Effector memory CD4-positive, alpha-beta T cell (primary cell): ENCODE measurements at regions not wholly inside any gene's neighbourhood (a gene's known extent, or its start where the extent isn't known, plus 50 kb on each side); places are given as distances from the start of the nearest gene placed in this dataset.

Experiments
- DNase-seq, 3 donors: peaks; one replicate each; pipeline ENCODE4 v3.0.0-alpha.2; 2020
- H3K27ac ChIP-seq: 2 replicates; pipeline ENCODE4 v1.7.0; 2013; ENCODE audit warnings: mild to moderate bottlenecking, low read length, moderate library complexity; ENCODE audit not compliant: insufficient read depth, poor library complexity, severe bottlenecking
- H3K27me3 ChIP-seq: replicated peaks from 2 replicates; pipeline ENCODE4 v1.7.0; 2013; ENCODE audit warnings: mild to moderate bottlenecking, low read length; ENCODE audit not compliant: insufficient read depth, control insufficient read depth, poor library complexity, severe bottlenecking
- H3K36me3 ChIP-seq: 2 replicates; pipeline ENCODE4 v1.7.0; 2013; ENCODE audit warnings: mild to moderate bottlenecking, low read length, moderate library complexity; ENCODE audit not compliant: control insufficient read depth, insufficient read depth
- H3K4me1 ChIP-seq: 2 replicates; pipeline ENCODE4 v1.7.0; 2013; ENCODE audit warnings: low read length, mild to moderate bottlenecking; ENCODE audit not compliant: control insufficient read depth, insufficient read depth, poor library complexity, severe bottlenecking
- H3K4me3 ChIP-seq: 2 replicates; pipeline ENCODE4 v1.7.0; 2013; ENCODE audit warnings: low read length, low read depth, mild to moderate bottlenecking; ENCODE audit not compliant: insufficient read depth, poor library complexity, severe bottlenecking
- H3K9me3 ChIP-seq: 2 replicates; pipeline ENCODE4 v1.7.0; 2013; ENCODE audit warnings: mild to moderate bottlenecking, low read length, moderate library complexity; ENCODE audit not compliant: control insufficient read depth

DNA sequence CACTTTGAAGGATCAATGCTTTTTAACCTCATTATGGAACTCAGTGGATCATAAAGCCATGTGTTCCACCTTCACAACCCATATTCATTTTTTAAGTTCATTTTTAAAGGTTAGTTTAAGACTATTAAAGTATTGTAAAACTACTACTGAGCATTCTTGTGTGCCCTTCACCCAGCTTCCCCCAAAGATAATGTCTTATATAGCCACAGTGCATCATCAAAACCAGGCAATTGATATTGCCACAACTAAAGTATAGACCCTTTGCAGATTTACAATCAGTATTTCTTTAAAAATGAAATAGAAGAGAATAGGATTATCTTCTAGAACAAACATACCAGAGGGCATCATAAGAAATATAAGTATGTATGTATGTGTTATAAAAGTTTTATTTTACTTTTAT is 597.1 kb downstream of the CCSER2 start:
- H3K27ac ChIP-seq = no peak overlapping the region
- H3K9me3 ChIP-seq = no peaks in the 10 kb centered on the region
- no peaks in the 10 kb centered on the region for H3K4me1 ChIP-seq
- H3K4me3 ChIP-seq = no peak overlapping the region
- DNase-seq = no peak
- H3K27me3 ChIP-seq = no peaks in the 10 kb centered on the region
- H3K36me3 ChIP-seq = no peaks in the 10 kb centered on the region

DNA sequence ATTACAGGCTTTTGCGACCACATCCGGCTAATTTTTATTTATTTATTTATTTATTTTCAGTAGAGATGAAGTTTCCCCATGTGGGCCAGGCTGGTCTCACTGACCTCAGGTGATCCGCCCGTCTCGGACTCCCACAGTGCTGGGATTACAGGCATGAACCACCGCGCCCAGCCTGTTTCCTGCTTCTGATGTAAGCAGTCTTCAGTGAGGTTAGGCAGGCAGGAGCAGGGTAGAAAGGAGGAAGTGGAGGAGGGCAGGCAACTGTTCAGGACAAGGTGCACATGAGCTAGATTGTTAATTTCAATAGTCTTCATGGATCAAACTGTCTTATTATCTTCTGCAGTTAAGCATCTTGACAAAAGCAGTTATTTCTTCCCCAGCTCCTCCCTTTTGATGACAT is 605.0 kb downstream of the CCSER2 start:
- H3K27me3 ChIP-seq = no peaks in the 10 kb centered on the region

DNA sequence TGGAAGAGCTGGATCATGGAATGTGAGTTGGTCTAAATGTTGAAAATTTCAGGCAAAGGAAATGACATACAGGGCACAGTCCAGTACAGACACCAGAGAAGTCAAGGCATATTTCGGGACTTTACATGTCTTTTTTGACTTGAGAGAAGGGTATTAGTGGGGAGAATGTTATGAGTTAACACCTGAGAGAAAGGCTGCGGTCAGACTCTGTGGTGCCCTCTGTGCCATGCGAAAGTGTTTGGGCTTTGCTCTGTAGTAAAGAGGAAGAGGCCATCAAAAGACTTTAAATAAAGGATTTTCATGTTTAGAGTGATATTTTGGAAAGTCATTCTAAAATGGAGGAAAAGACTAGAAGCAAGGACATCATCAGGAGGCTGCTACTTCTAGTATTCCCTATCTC is 607.4 kb downstream of the CCSER2 start:
- no peaks in the 10 kb centered on the region for H3K4me1 ChIP-seq
- no peak for DNase-seq
- no peaks in the 10 kb centered on the region for H3K9me3 ChIP-seq
- no peak overlapping the region for H3K4me3 ChIP-seq
- no peak overlapping the region for H3K27ac ChIP-seq
- H3K36me3 ChIP-seq = no peaks in the 10 kb centered on the region
- no peaks in the 10 kb centered on the region for H3K27me3 ChIP-seq

More for the DNA sequence above, 605.0 kb downstream of the CCSER2 start:
- Histone ChIP-seq H3K4me3 (no peak overlapping the region), H3K27ac (no peak overlapping the region), H3K4me1 (no peaks in the 10 kb centered on the region), H3K9me3 (no peaks in the 10 kb centered on the region), H3K36me3 (no peaks in the 10 kb centered on the region)
- DNase-seq = no peak

DNA sequence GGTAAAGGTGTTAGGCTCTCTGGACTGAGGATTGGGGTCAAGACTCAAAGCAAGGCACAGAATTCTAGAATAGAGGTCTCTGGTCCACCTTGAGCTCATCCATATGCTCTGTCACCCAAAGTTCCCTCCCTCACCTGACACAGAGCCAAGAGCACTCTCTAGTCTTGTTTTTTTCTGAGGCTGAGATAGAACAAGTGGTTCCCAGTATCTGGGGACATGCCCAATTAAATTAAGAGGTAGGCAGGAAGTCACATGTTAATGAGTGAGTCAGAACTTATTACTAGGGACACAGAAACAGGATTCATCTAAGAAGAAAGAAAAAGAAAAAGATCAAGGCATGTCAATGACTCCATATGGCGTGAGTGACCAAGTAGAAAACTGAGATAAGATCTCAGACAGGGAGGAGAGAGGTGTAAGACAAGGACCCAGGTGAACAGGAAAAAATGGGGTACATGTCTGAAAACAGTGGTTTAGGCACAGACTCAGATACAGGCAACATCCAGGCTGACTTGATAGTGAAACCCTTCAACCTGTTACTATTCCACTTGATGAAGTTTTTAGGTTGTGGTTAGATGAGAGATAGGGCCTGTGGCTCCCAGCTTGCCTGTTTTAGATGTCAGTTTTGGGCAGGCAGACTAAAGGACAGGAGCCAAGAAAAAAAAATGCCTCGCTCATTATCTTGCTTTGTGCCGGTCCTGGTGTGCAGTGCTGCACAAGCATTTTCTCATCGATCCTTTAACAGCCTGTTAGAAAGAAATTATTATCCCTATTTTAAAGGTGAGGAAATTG is 609.9 kb downstream of the CCSER2 start:
- Histone ChIP-seq H3K4me3 (no peak overlapping the region), H3K4me1 (no peaks in the 10 kb centered on the region), H3K9me3 (no peaks in the 10 kb centered on the region), H3K27ac (no peak overlapping the region), H3K36me3 (no peaks in the 10 kb centered on the region), H3K27me3 (no peaks in the 10 kb centered on the region)
- DNase-seq = no peak

DNA sequence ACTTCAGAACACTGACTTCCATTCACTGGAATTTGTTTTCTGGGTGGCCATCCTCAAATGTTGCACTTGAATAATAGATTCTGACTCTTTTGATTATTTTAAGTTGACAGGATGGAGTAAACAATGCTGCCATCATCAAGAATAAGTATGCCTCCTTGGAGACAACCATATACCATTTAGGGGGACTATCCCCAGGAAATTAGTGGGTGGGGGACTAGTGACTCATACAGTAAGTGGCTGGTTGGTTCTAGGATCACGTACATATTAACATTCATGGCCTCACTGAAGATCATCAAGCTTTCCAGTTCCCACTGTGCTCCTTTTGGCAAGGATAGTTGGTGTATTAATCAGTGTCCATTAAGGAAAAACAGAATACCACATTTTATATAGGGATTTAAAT is 615.2 kb downstream of the CCSER2 start:
- no peak overlapping the region for H3K4me3 ChIP-seq
- no peaks in the 10 kb centered on the region for H3K9me3 ChIP-seq
- no peak overlapping the region for H3K27ac ChIP-seq
- no peak for DNase-seq
- no peaks in the 10 kb centered on the region for H3K4me1 ChIP-seq
- H3K36me3 ChIP-seq = no peaks in the 10 kb centered on the region
- no peaks in the 10 kb centered on the region for H3K27me3 ChIP-seq

DNA sequence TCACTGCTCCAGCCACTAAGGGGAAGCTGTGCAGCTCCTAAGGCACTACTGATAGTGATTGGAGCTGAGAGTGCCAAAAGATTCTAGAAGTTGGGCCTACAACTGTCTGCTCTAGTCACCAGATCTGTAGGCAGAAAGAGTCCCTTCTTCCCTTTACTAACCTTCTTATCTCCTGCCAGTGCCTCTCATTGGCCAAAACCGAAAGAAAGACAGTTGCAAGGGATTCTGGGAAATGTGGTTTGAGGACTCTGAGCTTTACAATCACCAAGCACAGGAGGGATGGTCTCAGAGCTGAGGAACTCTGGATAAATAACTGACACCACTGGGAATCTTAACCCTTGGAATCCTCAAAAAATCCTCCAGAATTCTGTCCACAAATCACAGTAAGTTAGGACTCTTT is 615.8 kb downstream of the CCSER2 start:
- DNase-seq = no peak
- H3K4me1 ChIP-seq = no peaks in the 10 kb centered on the region
- H3K27ac ChIP-seq = no peak overlapping the region
- no peaks in the 10 kb centered on the region for H3K36me3 ChIP-seq
- no peak overlapping the region for H3K4me3 ChIP-seq
- no peaks in the 10 kb centered on the region for H3K9me3 ChIP-seq
- H3K27me3 ChIP-seq = no peaks in the 10 kb centered on the region

DNA sequence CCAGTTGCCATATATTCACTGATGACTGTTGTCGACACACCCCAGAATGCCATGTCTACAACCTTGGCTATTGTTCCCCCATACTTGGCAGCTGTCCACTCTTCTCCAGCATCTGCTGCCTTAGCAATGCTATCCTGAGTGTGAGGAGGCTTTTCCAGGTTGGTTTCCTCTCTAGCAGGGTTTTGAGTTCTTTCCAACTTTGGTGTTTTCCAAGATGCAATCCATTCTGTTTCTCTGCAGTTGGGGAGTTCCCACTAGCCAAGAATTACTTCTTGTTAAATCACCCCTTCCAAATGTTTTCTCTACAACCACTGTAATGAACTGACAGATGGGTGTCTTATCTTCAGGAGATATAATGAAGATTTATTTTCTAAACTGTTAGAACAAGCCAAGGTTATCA is 617.4 kb downstream of the CCSER2 start:
- no peak for DNase-seq
- H3K27ac ChIP-seq = no peak overlapping the region
- no peaks in the 10 kb centered on the region for H3K27me3 ChIP-seq
- H3K36me3 ChIP-seq = no peaks in the 10 kb centered on the region
- no peaks in the 10 kb centered on the region for H3K9me3 ChIP-seq
- no peaks in the 10 kb centered on the region for H3K4me1 ChIP-seq
- H3K4me3 ChIP-seq = no peak overlapping the region

DNA sequence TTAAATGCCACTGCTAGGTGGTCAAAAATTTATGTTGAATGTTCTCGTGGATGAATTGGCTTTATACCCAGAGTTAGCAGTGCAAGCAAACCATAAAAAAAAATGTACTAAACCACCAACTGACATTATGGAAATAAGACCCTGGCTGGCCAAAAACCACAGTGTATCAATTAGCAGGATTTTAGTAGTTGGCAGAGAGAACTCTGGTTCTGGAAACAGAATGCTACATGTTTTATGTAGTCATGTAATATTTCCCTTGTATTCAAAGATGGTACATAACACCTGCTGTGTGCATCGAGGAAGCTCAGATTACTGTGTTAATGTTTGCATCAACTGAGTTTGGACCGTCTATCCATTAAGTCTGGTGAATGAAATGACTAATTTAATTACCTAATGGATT is 618.5 kb downstream of the CCSER2 start:
- Histone ChIP-seq H3K4me1 (no peaks in the 10 kb centered on the region), H3K4me3 (no peak overlapping the region), H3K9me3 (no peaks in the 10 kb centered on the region), H3K27me3 (no peaks in the 10 kb centered on the region), H3K36me3 (no peaks in the 10 kb centered on the region), H3K27ac (no peak overlapping the region)
- no peak for DNase-seq

DNA sequence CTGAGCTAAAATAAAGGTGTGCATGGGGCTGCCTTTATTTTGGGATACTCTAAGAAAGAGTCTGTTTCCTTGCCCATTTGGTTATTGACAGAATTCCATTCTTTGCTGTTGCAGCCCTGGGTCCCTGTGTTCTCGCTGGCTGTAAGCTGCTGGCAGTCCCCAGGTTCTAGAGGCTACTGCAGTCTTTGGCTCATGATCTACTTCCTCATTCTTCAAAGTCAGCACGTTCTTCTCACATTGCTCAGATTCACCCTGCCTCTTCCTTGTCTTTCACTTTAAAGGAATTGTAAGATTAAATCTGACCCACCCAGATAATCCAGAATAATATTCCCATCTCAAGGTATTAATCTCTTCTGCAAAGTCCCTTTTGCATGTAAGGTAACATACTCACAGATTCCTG is 620.3 kb downstream of the CCSER2 start:
- no peak for DNase-seq
- H3K4me1 ChIP-seq = no peaks in the 10 kb centered on the region
- no peaks in the 10 kb centered on the region for H3K9me3 ChIP-seq

DNA sequence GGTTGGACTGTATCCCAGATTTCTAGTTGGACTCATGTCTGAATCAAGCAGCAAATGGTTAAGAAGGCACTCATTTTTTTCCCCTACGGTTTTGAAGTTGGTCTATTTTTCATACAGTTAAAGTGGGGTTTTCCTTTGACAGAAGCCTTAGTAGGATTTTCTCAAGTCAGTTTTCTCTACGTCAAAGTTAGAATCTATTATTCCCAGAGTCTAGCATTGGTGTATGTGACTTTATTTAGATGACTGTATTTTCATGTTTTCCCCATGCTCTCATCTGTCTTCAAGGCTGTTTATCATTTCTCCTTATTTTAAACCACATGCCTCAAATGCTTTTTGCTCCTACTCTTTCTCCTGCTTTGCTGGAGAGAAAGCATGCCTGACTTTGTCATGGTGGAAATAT is 623.2 kb downstream of the CCSER2 start:
- Histone ChIP-seq H3K27me3 (no peaks in the 10 kb centered on the region), H3K36me3 (no peaks in the 10 kb centered on the region), H3K9me3 (no peaks in the 10 kb centered on the region), H3K4me1 (no peaks in the 10 kb centered on the region), H3K27ac (no peak overlapping the region), H3K4me3 (no peak overlapping the region)
- no peak for DNase-seq

More for the DNA sequence above, 620.3 kb downstream of the CCSER2 start:
- no peaks in the 10 kb centered on the region for H3K36me3 ChIP-seq
- no peak overlapping the region for H3K27ac ChIP-seq
- H3K27me3 ChIP-seq = no peaks in the 10 kb centered on the region
- no peak overlapping the region for H3K4me3 ChIP-seq
